MM.1S (cell line): ENCODE measurements at regions not wholly inside any gene's neighbourhood (a gene's known extent, or its start where the extent isn't known, plus 50 kb on each side); places are given as distances from the start of the nearest gene placed in this dataset.

Experiments
- DNase-seq: peaks from one replicate; pipeline ENCODE4 v3.0.0-alpha.2; 2015
- H2AFZ ChIP-seq: fragments of 300-600 bp; sonication (generic); 2 replicates; pipeline ENCODE4 v1.6.0; 2016; ENCODE audit warnings: antibody characterized with exemption, low read length
- H3F3A ChIP-seq: fragments of 300-600 bp; sonication (generic); 2 replicates; pipeline ENCODE4 v1.6.1; 2016; ENCODE audit warnings: mild to moderate bottlenecking, antibody characterized with exemption, low read length, moderate library complexity, mixed read lengths; ENCODE audit not compliant: insufficient read depth
- H3K27ac ChIP-seq: fragments of 300-600 bp; sonication (generic); 2 replicates; pipeline ENCODE4 v1.5.1; 2016; ENCODE audit warnings: mild to moderate bottlenecking, low read length
- H3K27me3 ChIP-seq: fragments of 300-600 bp; sonication (generic); replicated peaks from 2 replicates; pipeline ENCODE4 v1.6.0; 2016; ENCODE audit warnings: low read length; ENCODE audit not compliant: insufficient read depth
- H3K36me3 ChIP-seq: fragments of 300-600 bp; sonication (generic); replicated peaks from 2 replicates; pipeline ENCODE4 v1.6.1; 2016; ENCODE audit warnings: mild to moderate bottlenecking, low read length, mixed read lengths; ENCODE audit not compliant: insufficient read depth
- H3K4me1 ChIP-seq: fragments of 300-600 bp; sonication (generic); 2 replicates; pipeline ENCODE4 v1.6.1; 2016; ENCODE audit warnings: low read length, mixed read lengths
- H3K4me2 ChIP-seq: fragments of 300-600 bp; sonication (generic); 2 replicates; pipeline ENCODE4 v1.6.0; 2016; ENCODE audit warnings: low read depth, low read length
- H3K4me3 ChIP-seq: fragments of 300-600 bp; sonication (generic); 2 replicates; pipeline ENCODE4 v1.5.1; 2016; ENCODE audit warnings: low read length, mixed read lengths
- H3K79me2 ChIP-seq: fragments of 300-600 bp; sonication (generic); 2 replicates; pipeline ENCODE4 v1.6.1; 2016; ENCODE audit warnings: mixed run types, low read length, mixed read lengths
- H3K9ac ChIP-seq: fragments of 300-600 bp; sonication (generic); 2 replicates; pipeline ENCODE4 v1.6.1; 2016; ENCODE audit warnings: low read length, mixed read lengths
- H3K9me2 ChIP-seq: fragments of 300-600 bp; sonication (generic); replicated peaks from 2 replicates; pipeline ENCODE4 v1.6.1; 2016; ENCODE audit warnings: mild to moderate bottlenecking, low read length, mixed read lengths; ENCODE audit not compliant: insufficient read depth
- H3K9me3 ChIP-seq: fragments of 300-600 bp; sonication (generic); replicated peaks from 2 replicates; pipeline ENCODE4 v1.6.1; 2016; ENCODE audit warnings: mild to moderate bottlenecking, low read length, mixed read lengths; ENCODE audit not compliant: insufficient read depth
- H4K20me1 ChIP-seq: fragments of 300-600 bp; sonication (generic); 2 replicates; pipeline ENCODE4 v1.6.1; 2016; ENCODE audit warnings: mild to moderate bottlenecking, low read length, moderate library complexity, mixed read lengths; ENCODE audit not compliant: insufficient read depth
- EZH2 ChIP-seq: fragments of 300-600 bp; sonication (generic); optimal IDR thresholded peaks from 2 replicates; pipeline ENCODE3; 2017; ENCODE audit warnings: low read depth, mild to moderate bottlenecking, antibody characterized with exemption, low read length, mixed read lengths
- EZH2phosphoT487 ChIP-seq: fragments of 300-600 bp; sonication (generic); IDR thresholded peaks from 2 replicates; pipeline ENCODE4 v1.6.1; 2018; ENCODE audit warnings: antibody characterized with exemption, low read length
- TF ChIP-seq, protein P1 (sequence below): fragments of 300-600 bp; sonication (generic); IDR thresholded peaks from 2 replicates; pipeline ENCODE4 v1.5.1; 2016; ENCODE audit warnings: antibody characterized with exemption, low read length, mixed read lengths

DNA sequence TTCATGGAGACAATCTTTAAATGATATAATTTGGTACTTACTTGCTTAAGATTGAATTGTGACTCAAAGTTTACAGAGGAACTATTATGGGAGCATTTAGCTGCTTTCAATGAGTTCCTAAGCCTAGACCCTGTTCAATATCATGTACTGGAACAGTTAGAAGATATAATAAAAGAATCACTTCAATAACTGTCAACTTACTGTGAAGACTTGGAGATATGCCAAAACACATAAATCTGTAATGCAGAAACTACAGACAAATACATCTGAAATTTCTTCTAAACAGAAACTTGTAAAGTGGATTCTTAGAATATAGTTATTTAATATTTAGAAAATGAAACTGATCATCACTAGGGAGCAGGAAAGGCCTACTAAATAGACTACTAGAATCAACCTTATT is 259.3 kb downstream of the HLX start:
- H3K4me2 ChIP-seq: no peak overlapping the region
- no peaks in the 10 kb centered on the region for H3K27me3 ChIP-seq
- H3K79me2 ChIP-seq: no peaks in the 10 kb centered on the region
- no peak for TF ChIP-seq EZH2
- TF ChIP-seq, protein P1, sequence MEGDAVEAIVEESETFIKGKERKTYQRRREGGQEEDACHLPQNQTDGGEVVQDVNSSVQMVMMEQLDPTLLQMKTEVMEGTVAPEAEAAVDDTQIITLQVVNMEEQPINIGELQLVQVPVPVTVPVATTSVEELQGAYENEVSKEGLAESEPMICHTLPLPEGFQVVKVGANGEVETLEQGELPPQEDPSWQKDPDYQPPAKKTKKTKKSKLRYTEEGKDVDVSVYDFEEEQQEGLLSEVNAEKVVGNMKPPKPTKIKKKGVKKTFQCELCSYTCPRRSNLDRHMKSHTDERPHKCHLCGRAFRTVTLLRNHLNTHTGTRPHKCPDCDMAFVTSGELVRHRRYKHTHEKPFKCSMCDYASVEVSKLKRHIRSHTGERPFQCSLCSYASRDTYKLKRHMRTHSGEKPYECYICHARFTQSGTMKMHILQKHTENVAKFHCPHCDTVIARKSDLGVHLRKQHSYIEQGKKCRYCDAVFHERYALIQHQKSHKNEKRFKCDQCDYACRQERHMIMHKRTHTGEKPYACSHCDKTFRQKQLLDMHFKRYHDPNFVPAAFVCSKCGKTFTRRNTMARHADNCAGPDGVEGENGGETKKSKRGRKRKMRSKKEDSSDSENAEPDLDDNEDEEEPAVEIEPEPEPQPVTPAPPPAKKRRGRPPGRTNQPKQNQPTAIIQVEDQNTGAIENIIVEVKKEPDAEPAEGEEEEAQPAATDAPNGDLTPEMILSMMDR: no peak
- TF ChIP-seq EZH2phosphoT487: no peak
- H3K9ac ChIP-seq: no peak overlapping the region
- H4K20me1 ChIP-seq: no peaks in the 10 kb centered on the region
- no peaks in the 10 kb centered on the region for H3K9me2 ChIP-seq
- no peaks in the 10 kb centered on the region for H3K9me3 ChIP-seq
- no peaks in the 10 kb centered on the region for H3F3A ChIP-seq
- no peaks in the 10 kb centered on the region for H3K4me1 ChIP-seq
- H2AFZ ChIP-seq: no peak overlapping the region
- no peak for DNase-seq
- no peak overlapping the region for H3K27ac ChIP-seq
- no peak overlapping the region for H3K4me3 ChIP-seq
- no peaks in the 10 kb centered on the region for H3K36me3 ChIP-seq

DNA sequence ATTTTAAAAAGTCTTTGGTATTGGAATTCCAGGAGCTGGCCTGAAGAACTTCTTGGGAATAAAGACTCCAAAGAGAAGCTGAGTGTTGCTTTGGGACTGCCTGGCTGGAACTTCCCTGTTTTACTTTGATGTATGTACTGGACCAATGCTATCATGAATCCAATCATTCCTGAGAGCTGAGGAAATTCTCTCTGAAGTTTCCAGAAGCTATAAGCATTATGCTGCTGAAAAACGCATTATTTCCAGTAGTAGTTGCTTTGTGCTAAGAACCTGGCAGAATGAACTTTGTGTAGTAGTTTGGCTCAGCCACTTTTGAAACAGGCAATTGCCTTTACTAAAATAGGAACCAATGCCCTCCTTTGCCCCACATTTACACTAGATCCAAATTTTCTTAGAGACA is 260.7 kb downstream of the HLX start:
- TF ChIP-seq EZH2: no peak
- no peak for TF ChIP-seq EZH2phosphoT487
- TF ChIP-seq, protein P1: no peak
- Histone ChIP-seq H3K9ac (no peak overlapping the region), H4K20me1 (no peaks in the 10 kb centered on the region), H3K4me3 (no peak overlapping the region), H3K27ac (no peak overlapping the region), H3F3A (no peaks in the 10 kb centered on the region), H3K4me1 (no peaks in the 10 kb centered on the region), H3K9me2 (no peaks in the 10 kb centered on the region), H3K27me3 (no peaks in the 10 kb centered on the region), H2AFZ (no peak overlapping the region), H3K36me3 (no peaks in the 10 kb centered on the region), H3K79me2 (no peaks in the 10 kb centered on the region), H3K4me2 (no peak overlapping the region), H3K9me3 (no peaks in the 10 kb centered on the region)
- DNase-seq: no peak

GRCh38 chr1:221141096-221141495 is 261.9 kb downstream of the HLX start:
- Histone ChIP-seq H3K4me1 (no peaks in the 10 kb centered on the region), H3K9ac (no peak overlapping the region), H3K9me2 (no peaks in the 10 kb centered on the region), H3K79me2 (no peaks in the 10 kb centered on the region), H4K20me1 (no peaks in the 10 kb centered on the region), H2AFZ (no peak overlapping the region), H3K4me2 (no peak overlapping the region), H3K36me3 (no peaks in the 10 kb centered on the region), H3F3A (no peaks in the 10 kb centered on the region), H3K27me3 (no peaks in the 10 kb centered on the region), H3K9me3 (no peaks in the 10 kb centered on the region), H3K4me3 (no peak overlapping the region), H3K27ac (no peak overlapping the region)
- no peak for TF ChIP-seq EZH2
- no peak for TF ChIP-seq EZH2phosphoT487
- TF ChIP-seq, protein P1: no peak
- DNase-seq: no peak
